C1 segment of cervical spinal cord (tissue), 14 donors: ENCODE measurements at regions not wholly inside any gene's neighbourhood (a gene's known extent, or its start where the extent isn't known, plus 50 kb on each side); places are given as distances from the start of the nearest gene placed in this dataset.
A peak's percentile ranks its signal among the peaks of the same experiment; 100 is the strongest.

ENCODE experiments used
- DNase-seq, 14 donors: peaks; one replicate each; lab custom pipeline; 2025; lab: John Stamatoyannopoulos, UW

DNA sequence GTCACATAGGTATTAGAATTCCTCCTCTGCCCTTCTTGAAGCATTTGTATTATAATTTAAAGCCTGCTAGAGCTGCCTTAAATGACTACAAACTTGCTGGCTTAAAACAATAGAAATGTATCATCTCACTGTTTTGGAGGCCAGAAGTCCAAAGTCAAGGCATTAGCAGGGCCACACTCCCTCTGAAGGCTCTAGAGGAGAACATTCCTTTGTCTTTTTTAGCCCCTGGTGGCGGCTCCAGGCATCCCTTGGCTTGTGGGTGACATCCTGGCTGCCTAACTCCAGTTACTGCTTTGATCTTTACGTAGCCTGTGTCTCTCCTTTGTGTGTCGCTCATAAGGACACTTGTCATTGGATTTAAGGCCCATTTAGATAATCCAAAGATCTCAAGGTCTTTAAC lies 186.6 kb upstream of the SALL1 start:
- no peak for DNase-seq

DNA sequence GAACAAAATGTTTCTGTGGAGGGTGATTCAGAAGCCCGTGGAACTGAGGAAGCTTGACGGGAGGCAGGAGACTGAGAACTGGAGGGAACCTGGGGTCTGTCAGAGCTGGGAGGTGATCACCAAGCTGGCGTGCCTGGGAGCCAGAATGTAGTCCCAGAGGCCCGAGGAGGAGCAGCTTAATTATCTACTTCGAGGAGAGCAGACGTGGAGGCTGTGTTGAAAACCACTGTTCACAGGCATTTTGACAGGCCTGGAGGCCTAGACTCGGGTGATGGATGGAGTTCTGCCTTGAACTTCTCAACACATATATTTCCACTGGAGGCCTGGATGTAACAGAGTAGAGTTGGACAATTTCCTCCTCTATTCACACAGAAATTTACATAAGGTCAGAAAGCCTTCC lies 177.7 kb upstream of the SALL1 start:
- no peak for DNase-seq

- no peak for DNase-seq
Measured at GRCh38 chr16:51327001-51327400, 175.9 kb upstream of the SALL1 start.

DNA sequence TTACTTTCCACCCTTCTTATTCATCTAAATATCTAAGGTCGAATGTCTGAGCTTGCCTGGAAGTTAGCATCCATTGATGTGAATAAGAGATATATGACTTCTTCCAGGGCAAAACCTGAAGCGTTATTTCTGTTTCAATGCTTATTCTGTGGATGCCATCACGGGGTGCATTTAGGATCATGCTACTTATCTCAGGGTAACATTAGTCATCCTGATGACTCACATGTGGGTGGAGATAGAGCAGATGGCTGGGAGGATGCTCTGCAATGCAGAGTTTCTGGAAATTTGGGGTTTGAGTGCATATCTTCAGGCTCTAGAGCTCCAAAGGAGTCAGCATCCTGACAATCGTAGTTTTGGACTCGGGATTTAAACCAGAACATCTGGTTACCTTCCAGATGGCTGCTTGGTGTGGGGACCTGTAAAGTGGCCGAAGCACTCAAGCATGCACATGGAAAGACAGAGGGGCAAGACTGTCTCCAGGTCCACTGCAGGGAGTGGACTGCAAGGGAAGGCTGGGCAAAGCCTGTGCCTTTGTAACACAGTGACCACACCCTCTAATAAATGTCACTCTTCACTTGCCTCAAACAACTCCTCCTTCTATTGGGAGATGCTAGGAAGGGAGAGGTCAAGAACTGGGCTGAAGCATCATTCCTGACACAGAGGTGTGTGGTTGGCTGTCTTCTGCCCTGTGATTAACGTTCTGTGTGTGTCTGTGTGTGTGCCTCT lies 175.2 kb upstream of the SALL1 start:
- no peak for DNase-seq

GRCh38 chr16:51321251-51321650 lies 170.2 kb upstream of the SALL1 start:
- no peak for DNase-seq

DNA sequence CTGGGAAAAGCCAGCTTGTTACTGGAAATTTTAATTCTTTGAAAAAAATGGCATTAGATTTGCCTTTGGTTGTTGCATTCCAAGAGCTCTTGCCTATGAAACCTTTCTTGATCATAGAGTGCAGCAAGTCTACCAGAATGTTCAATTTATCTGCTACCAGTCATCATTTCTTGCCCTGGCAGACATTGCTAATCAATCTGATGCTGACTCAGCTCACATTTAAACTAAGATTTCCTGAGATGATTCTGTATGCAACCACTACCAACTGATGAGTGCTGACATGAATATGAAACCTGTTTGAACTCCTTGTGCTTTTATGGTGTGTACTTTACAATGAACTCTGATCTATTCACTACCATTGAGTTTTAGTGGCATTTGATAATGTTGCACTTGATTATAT lies 166.5 kb upstream of the SALL1 start:
- no peak for DNase-seq

- DNase-seq, result no peak
Measured at GRCh38 chr16:51313198-51313597, 162.1 kb upstream of the SALL1 start.

DNA sequence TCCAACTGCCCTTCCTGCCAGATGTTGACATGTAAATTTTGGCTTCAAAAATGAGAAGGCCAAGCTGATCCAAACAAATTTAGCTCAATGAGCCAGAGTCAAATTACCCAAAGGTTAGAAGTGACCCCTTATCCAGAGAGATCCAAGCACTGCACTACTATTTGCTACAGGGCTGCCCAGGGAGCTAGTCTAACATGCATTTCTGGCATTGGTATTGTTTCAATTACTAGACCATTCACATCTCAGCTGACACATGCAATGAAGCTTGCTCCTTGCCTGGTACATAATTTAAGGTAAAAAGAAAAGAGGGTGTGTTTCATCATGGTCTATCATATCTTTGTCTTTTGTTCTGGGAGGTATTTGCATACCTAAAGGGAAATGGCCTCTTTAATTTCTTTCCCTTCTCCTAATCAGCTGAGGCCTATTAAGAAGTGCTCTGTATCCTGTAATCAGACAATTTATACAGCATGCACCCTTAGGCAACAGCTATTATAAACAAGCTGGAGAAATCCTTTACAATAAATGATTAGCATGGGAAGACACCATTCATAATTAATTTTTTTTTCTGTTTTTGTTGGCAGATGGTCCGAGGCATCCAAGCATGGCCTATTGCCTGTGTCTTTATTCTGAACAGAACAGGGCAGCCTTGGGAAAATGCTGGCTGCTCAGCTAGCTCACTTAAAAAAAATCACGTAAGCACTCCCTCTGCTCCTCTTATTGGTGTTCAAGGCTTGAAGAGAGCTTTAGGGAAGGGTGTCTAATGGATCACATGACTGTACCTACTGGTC lies 161.5 kb upstream of the SALL1 start:
- DNase-seq, result no peak

- no peak for DNase-seq
Measured at GRCh38 chr16:51310159-51310558, 159.1 kb upstream of the SALL1 start.

- DNase-seq, result no peak
Measured at GRCh38 chr16:51306886-51307595, 156.0 kb upstream of the SALL1 start.

DNA sequence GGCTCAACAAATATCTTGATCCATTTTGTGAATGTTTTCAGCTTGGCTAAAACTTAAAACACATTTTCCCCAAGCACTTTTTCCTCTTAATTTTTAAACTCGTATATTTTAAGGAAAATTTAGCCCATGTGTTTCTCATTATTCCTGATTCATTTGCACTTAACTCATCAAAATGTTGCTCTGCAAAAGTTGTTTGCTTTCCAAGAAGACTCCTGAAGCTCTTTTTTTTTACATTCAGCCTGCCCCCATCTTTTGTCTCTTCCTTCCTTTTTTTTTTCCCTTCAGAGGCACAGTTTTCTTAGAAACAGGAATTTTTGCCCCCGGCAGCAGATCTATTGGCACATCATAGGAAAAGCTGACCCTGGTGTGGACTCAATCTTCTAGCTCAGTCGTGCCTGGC lies 155.0 kb upstream of the SALL1 start:
- no peak for DNase-seq

DNA sequence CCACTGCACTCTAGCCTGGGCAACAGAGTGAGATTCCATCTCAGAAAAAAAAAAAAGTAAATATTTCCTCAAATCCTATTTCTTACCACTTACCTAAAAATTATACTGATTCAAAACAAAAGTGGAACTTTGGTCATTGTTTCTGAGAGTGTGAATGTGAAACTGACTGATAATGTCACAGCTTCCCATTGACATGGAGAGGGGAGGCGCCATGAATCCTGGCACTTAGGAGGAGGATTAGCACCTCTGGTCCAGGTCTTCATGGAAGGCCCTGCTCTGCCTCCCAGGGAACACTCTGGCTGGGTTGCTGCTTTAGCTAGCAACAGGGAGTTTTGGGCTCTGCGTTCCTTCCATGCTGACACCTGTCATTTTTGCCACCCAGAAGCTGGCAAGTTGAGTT lies 154.3 kb upstream of the SALL1 start:
- DNase-seq, result no peak

DNA sequence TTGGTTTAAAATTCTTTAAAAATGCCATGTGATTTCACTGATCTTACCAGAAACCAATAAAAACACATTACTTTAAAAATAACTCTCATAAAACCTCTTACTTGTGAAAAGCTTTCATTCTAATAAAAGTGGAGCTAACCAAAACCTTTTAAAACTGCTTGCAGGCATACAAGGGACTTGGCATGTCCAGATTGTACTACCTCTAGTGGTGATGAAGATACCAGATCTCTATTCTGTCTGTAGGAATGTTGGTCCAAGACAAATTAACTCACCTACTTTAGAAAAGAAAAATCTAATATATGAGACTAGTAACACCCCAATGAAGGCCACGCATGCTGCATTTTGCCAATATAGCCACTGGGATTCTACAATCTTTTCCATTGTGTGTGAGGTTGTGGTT lies 151.0 kb upstream of the SALL1 start:
- no peak for DNase-seq

GRCh38 chr16:51298800-51299199 lies 147.7 kb upstream of the SALL1 start:
- no peak for DNase-seq

DNA sequence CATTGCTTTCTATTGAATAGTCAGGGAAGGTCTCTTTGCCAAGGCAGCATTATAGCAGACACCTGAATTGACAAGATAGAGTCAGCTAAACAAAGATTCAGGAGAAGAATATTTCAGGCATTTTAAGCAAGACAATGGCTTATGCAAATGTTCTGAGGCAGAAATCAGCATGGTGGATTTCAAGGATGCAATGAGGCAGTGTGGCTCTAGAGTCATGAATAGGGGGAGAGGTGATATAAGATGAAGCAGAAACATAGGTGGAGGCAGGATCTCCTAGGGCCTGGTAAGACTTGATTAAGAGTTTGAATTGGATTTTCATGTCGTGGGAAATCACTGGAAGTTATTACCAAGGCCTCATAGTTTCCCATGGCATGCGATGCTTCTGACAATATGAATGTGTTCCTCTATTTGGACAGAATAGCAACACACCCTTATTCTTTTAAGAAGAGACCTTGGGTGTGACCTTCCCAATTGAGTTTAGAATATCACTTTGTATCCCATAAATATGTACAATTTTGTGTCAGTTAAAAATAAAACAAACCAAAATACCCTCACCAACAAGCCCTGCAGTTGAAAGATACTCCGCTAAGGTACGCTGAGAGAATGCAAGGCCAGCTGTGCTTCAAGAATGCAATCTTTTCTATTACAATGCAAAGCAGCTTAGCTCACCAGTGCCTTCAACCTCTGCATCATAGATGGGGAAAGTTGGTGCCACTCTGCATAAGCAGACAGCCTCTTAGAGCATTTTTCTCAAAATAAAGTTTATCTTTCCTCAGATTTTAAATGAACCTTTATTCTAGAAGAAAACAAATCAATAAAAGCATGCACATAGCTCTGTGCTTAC lies 139.6 kb upstream of the SALL1 start:
- DNase-seq, result no peak

DNA sequence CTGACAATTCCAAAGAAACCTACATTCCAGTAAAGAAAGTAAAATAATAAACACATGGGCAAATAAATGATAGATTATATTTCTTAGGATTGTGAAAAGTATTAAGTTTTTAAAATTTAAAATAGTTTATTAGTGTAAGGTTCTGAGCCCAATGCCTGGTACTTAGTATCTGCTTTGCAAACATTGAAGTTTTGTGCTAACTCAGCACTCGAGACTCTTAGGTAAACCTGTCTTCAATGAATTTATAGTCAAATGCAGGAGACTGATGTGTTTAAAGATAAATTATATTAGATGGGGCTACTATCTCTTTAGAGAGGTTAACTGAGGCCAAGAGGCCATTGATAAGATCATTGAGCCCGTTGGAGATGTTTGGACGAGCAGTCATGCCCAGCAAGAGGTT lies 138.3 kb upstream of the SALL1 start:
- no peak for DNase-seq

GRCh38 chr16:51287121-51287755 lies 136.2 kb upstream of the SALL1 start:
- no peak for DNase-seq

- DNase-seq, result no peak
Measured at GRCh38 chr16:51286272-51286671, 135.2 kb upstream of the SALL1 start.

DNA sequence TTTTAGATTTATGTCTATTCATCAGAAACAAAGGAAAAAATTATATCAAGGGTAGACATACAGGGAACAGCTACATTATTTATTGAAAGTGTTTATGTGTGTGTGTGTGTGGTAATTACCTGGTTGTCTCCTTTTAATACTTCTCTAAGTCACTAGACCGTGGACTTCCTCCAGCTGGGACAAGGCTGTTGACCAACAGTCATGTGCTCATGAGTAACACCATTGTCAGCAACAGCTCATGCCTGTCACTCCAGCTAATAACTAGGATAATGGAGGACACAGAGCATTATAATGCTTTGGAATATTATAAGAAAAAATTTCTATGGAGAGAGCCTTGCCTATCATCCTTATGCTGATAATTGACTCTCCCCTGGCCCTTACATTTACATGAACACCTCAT lies 125.3 kb upstream of the SALL1 start:
- DNase-seq, result peak in 2 of 14 donors; percentile 21

- no peak for DNase-seq
Measured at GRCh38 chr16:51272420-51272819, 121.3 kb upstream of the SALL1 start.

- no peak for DNase-seq
Measured at GRCh38 chr16:51271156-51271701, 120.2 kb upstream of the SALL1 start.
